ENCODE measurements at regions not wholly inside any gene's neighbourhood (a gene's known extent, or its start where the extent isn't known, plus 50 kb on each side); places are given as distances from the start of the nearest gene placed in this dataset.

- no peak overlapping the region for H3K27ac ChIP-seq (ENCODE audit: low read length)
- H3K36me3 ChIP-seq (replicated peaks; ENCODE audit: insufficient read depth, low read length) = no peaks in the 10 kb centered on the region
- H3K4me2 ChIP-seq (ENCODE audit: low read depth, low read length) = no peak overlapping the region
- no peaks in the 10 kb centered on the region for H3F3A ChIP-seq (ENCODE audit: insufficient read depth, low read length)
- H3K4me1 ChIP-seq (ENCODE audit: low read length) = no peaks in the 10 kb centered on the region
- no peak overlapping the region for H3K4me3 ChIP-seq (ENCODE audit: low read length)
- no peaks in the 10 kb centered on the region for H3K79me2 ChIP-seq (ENCODE audit: low read length)
- H3K9me2 ChIP-seq (replicated peaks; ENCODE audit: insufficient read depth, low read length) = no peaks in the 10 kb centered on the region
- no peak for TF ChIP-seq EZH2phosphoT487 (IDR thresholded peaks at IDR 0.05; ENCODE audit: low read length)
- TF ChIP-seq EZH2 (optimal IDR thresholded peaks at IDR 0.05; ENCODE audit: low read depth, low read length) = no peak
- TF ChIP-seq CTCF (IDR thresholded peaks at IDR 0.05; ENCODE audit: low read length) = no peak
- no peak overlapping the region for H3K9ac ChIP-seq (ENCODE audit: low read length)
- no peaks in the 10 kb centered on the region for H4K20me1 ChIP-seq (ENCODE audit: insufficient read depth, low read length)
- DNase-seq = no peak
- no peaks in the 10 kb centered on the region for H3K9me3 ChIP-seq (replicated peaks; ENCODE audit: insufficient read depth, low read length)
- H2AFZ ChIP-seq (ENCODE audit: low read length) = no peak overlapping the region
- H3K27me3 ChIP-seq (replicated peaks; ENCODE audit: insufficient read depth, low read length) = no peaks in the 10 kb centered on the region
These were observed 401.2 kb upstream of the BTBD3 start for GRCh38 chr20:11516448-11516847.

GRCh38 chr20:11520596-11520995 is 397.1 kb upstream of the BTBD3 start:
- H3K36me3 ChIP-seq (replicated peaks; ENCODE audit: insufficient read depth, low read length) = no peaks in the 10 kb centered on the region
- H3K4me3 ChIP-seq (ENCODE audit: low read length) = no peak overlapping the region
- no peak for TF ChIP-seq EZH2 (optimal IDR thresholded peaks at IDR 0.05; ENCODE audit: low read depth, low read length)
- no peak for TF ChIP-seq CTCF (IDR thresholded peaks at IDR 0.05; ENCODE audit: low read length)
- no peak for TF ChIP-seq EZH2phosphoT487 (IDR thresholded peaks at IDR 0.05; ENCODE audit: low read length)
- DNase-seq = no peak
- H4K20me1 ChIP-seq (ENCODE audit: insufficient read depth, low read length) = no peaks in the 10 kb centered on the region
- no peaks in the 10 kb centered on the region for H3K79me2 ChIP-seq (ENCODE audit: low read length)
- no peak overlapping the region for H3K27ac ChIP-seq (ENCODE audit: low read length)
- no peaks in the 10 kb centered on the region for H3K9me3 ChIP-seq (replicated peaks; ENCODE audit: insufficient read depth, low read length)
- no peak overlapping the region for H3K4me2 ChIP-seq (ENCODE audit: low read depth, low read length)
- no peaks in the 10 kb centered on the region for H3K4me1 ChIP-seq (ENCODE audit: low read length)
- no peaks in the 10 kb centered on the region for H3K27me3 ChIP-seq (replicated peaks; ENCODE audit: insufficient read depth, low read length)
- no peaks in the 10 kb centered on the region for H3F3A ChIP-seq (ENCODE audit: insufficient read depth, low read length)
- H3K9me2 ChIP-seq (replicated peaks; ENCODE audit: insufficient read depth, low read length) = no peaks in the 10 kb centered on the region
- H3K9ac ChIP-seq (ENCODE audit: low read length) = no peak overlapping the region
- H2AFZ ChIP-seq (ENCODE audit: low read length) = no peak overlapping the region

- no peaks in the 10 kb centered on the region for H3K9me2 ChIP-seq (replicated peaks; ENCODE audit: insufficient read depth, low read length)
- TF ChIP-seq CTCF (IDR thresholded peaks at IDR 0.05; ENCODE audit: low read length) = no peak
- TF ChIP-seq EZH2phosphoT487 (IDR thresholded peaks at IDR 0.05; ENCODE audit: low read length) = no peak
- TF ChIP-seq EZH2 (optimal IDR thresholded peaks at IDR 0.05; ENCODE audit: low read depth, low read length) = no peak
- H3K27ac ChIP-seq (ENCODE audit: low read length) = no peak overlapping the region
- no peaks in the 10 kb centered on the region for H3K79me2 ChIP-seq (ENCODE audit: low read length)
- H3K9me3 ChIP-seq (replicated peaks; ENCODE audit: insufficient read depth, low read length) = no peaks in the 10 kb centered on the region
- H3K4me3 ChIP-seq (ENCODE audit: low read length) = no peak overlapping the region
- no peaks in the 10 kb centered on the region for H3K36me3 ChIP-seq (replicated peaks; ENCODE audit: insufficient read depth, low read length)
- H3K4me1 ChIP-seq (ENCODE audit: low read length) = no peaks in the 10 kb centered on the region
- no peaks in the 10 kb centered on the region for H3K27me3 ChIP-seq (replicated peaks; ENCODE audit: insufficient read depth, low read length)
- no peak overlapping the region for H3K9ac ChIP-seq (ENCODE audit: low read length)
- H2AFZ ChIP-seq (ENCODE audit: low read length) = no peak overlapping the region
- no peak for DNase-seq
- H4K20me1 ChIP-seq (ENCODE audit: insufficient read depth, low read length) = no peaks in the 10 kb centered on the region
- H3K4me2 ChIP-seq (ENCODE audit: low read depth, low read length) = no peak overlapping the region
- no peaks in the 10 kb centered on the region for H3F3A ChIP-seq (ENCODE audit: insufficient read depth, low read length)
These were observed 396.0 kb upstream of the BTBD3 start for GRCh38 chr20:11521476-11522365.
